ENCODE measurements at regions not wholly inside any gene's neighbourhood (a gene's known extent, or its start where the extent isn't known, plus 50 kb on each side); places are given as distances from the start of the nearest gene placed in this dataset.
A peak's percentile ranks its signal among the peaks of the same experiment; 100 is the strongest.

DNA sequence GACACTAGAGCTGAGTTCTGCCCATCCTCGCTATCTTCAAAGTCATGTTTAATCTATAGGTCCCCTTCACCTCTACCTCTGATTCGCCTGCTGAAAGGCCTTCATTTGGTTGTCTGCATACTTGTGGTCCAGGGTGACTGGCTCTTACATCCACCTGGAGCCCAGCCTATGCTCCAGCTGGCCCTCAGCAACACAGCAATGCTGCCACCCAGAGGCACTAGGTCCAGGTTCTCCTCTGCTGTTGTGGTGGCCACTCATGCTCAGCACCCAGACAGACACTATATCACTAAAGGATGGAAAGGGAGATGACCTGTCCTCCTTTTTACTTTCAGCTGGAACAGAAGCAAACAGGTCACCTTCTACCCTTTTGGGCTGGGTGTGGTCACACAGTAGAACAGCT is 242.3 kb upstream of the HSFY2 start:
- TF ChIP-seq, protein P1, sequence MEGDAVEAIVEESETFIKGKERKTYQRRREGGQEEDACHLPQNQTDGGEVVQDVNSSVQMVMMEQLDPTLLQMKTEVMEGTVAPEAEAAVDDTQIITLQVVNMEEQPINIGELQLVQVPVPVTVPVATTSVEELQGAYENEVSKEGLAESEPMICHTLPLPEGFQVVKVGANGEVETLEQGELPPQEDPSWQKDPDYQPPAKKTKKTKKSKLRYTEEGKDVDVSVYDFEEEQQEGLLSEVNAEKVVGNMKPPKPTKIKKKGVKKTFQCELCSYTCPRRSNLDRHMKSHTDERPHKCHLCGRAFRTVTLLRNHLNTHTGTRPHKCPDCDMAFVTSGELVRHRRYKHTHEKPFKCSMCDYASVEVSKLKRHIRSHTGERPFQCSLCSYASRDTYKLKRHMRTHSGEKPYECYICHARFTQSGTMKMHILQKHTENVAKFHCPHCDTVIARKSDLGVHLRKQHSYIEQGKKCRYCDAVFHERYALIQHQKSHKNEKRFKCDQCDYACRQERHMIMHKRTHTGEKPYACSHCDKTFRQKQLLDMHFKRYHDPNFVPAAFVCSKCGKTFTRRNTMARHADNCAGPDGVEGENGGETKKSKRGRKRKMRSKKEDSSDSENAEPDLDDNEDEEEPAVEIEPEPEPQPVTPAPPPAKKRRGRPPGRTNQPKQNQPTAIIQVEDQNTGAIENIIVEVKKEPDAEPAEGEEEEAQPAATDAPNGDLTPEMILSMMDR (conservative IDR thresholded peaks at IDR 0.05) = no peak
- H3K27ac ChIP-seq = no peak overlapping the region

DNA sequence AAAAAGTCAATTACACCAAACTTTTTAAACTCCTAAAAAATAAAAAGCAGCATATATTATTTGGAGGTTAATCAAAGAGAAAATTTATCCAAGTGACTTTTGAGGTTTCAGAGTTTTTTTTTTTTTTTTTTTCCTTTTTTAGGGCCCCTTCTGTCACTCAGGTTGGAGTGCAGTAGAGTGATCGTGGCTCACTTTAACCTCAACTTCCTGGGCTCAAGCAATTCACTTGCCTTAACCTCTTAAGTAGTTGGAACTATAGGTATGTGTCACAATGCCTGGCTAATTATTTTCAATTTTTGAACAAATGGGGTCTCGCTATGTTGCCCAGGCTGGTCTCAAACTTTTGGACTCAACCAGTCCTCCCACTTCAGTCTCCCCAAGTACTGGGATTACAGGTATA is 241.7 kb upstream of the HSFY2 start:
- H3K27ac ChIP-seq = no peak overlapping the region
- TF ChIP-seq, protein P1 (conservative IDR thresholded peaks at IDR 0.05) = no peak

DNA sequence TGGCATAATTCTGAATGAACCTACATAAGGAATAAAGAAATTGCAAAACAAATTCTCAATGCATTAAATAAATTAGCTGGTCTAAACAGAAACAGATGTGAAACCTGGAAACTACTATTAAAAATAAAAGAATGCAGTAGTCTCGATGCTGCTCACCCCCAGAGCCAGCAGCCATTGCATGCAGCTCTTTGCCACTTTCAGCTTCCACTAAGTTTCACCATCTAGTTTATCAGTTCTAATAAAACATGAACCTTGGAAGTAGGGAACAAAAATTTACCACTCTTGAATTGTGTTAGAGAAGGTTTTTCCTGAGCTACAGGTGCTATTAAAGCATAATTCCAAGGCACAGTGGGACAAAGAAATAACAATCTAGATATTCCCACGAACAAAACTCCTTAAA is 239.4 kb upstream of the HSFY2 start:
- no peak overlapping the region for H3K27ac ChIP-seq
- TF ChIP-seq, protein P1 (conservative IDR thresholded peaks at IDR 0.05) = no peak

DNA sequence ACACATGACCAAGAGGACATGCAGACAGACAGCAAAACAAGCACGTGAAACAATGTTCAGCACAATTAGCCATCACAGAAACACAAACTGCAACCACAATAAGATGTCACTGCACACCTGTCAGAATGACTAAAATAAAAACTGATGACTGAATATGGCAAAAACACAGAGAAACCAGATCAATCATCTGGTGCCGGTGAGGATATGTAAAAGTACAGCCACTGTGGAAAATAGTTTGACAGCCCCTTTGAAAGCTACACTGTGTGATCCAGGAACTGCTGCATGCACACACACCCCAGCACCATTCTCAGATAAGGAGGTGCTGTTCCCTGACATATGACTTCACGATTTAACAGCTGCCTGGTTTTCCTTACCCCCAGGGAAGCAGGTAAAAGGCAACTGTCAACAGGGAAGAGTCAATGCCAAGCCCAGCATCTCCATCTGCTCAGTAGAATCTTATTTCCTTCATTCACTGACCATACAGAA is 238.1 kb upstream of the HSFY2 start:
- no peak overlapping the region for H3K27ac ChIP-seq
- TF ChIP-seq, protein P1 (conservative IDR thresholded peaks at IDR 0.05) = no peak

DNA sequence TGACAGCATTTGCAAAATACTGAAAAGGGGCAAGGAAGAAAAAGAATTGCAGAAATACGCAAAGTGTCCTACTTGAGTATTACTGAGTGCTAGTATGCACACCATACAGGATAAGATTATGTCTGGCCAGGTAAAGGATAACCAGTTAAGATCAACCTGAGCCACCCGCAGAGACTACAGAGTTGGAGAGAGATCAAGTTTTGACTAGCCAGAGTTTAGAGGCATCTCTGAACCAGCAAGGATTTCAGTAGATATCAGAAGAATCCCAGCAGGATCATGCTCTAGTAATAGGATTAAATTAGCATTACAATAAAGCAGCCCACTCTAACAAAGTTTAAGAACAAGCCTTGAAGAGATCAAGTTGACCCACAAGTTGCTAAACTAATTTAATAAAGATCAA is 232.7 kb upstream of the HSFY2 start:
- no peak overlapping the region for H3K27ac ChIP-seq
- TF ChIP-seq, protein P1 (conservative IDR thresholded peaks at IDR 0.05) = no peak

DNA sequence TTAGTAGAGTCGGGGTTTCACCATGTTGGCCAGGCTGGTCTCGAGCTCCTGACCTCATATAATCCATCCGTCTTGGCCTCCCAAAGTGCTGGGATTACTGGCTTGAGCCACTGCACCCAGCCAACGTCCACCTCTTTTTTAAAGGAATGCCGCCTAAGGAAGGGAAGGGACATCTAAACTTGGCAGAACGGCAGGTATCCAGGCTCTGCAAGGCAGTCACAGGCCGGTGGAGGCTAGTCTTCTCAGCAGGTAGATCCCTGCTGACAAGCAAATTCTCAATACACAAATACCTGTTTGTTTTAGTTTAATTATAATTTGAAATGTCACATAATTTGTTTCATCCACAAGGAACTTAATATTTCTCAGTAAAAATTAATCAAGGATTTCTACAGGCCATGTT is 232.0 kb upstream of the HSFY2 start:
- H3K27ac ChIP-seq = no peak overlapping the region
- TF ChIP-seq, protein P1 (conservative IDR thresholded peaks at IDR 0.05) = no peak

DNA sequence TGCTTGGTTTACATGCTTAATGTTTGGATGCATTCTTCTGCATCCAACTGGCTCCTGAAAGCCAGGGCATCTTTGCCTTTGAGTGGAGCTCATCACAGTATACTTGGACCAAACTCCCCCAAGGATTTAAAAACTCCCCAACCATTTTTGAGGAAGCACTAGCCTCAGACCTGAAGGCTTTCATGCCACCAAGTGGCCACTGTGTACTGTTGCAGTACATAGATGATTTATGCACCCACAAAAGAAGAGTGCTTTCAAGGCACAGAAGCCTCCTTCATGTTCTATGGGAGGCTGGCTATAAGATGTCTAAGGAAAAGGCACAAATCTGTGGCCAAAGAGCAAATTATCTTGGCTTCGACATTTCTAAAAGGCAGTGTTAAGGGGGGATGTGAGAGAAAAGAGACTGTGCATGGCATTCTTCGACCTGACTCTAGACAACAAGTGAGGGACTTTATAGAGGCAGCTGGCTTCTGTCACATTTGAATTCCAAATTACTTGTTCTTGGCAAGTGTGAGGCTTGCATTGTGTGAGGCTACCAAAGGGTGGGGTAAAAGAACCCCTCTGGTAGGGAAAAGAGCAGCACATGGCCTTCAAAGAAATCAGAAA is 224.2 kb upstream of the HSFY2 start:
- H3K27ac ChIP-seq = no peak overlapping the region
- TF ChIP-seq, protein P1 (conservative IDR thresholded peaks at IDR 0.05) = 0 out of 2 replicates have a peak, but pooled peaks have one; percentile 13
